Esophagus muscularis mucosa (tissue), 3 donors: ENCODE measurements at regions not wholly inside any gene's neighbourhood (a gene's known extent, or its start where the extent isn't known, plus 50 kb on each side); places are given as distances from the start of the nearest gene placed in this dataset.

ENCODE experiments used
- POLR2A ChIP-seq: fragments of 450-650 bp; IDR thresholded peaks from one replicate; pipeline ENCODE4 v1.6.1; 2017; ENCODE audit warnings: antibody characterized with exemption, moderate library complexity, mild to moderate bottlenecking, low read depth
- TF ChIP-seq, protein P1 (sequence below), 3 experiments: fragments of 200-600 bp in 2 of 3; fragments of 450-650 bp in 1 of 3; sonication (generic) in 2 of 3; IDR thresholded peaks; one replicate each; pipeline ENCODE4 v1.5.1; 2017 to 2019; ENCODE audit warnings: antibody characterized with exemption in 3 of 3, mild to moderate bottlenecking in 2 of 3, moderate library complexity in 1 of 3

DNA sequence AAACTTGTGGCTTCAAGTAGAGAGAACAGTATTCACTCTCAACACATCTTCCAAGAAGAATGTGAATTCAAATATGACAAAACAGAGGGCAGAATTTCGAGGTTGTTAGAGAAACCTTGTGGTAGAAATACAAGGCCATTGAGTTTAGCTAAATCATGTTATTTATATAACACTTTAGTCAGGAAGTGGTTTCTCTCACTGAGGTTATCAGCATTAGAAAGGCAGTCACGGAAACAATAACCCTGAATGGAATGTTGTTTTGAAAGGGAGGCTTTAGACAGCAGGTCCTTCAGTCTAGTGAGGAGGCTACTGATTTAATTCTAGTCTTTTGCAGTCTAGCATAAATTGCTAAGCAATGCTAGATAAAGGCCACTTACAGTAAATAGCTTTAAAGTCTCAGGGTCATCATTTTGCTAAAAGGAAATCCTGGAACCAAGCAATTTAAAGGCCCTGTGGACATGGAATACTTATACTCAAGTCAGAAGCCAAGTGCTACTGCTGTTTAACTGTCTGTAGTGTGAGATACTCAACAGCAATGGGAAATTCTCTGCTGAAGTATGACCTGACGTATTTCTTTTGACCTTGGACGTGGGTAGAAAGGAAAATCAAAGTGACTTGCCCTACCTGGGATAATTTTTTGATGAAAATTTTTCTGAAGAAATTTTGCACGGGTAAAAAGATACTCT lies 89.0 kb upstream of the CHODL start:
- TF ChIP-seq, protein P1, sequence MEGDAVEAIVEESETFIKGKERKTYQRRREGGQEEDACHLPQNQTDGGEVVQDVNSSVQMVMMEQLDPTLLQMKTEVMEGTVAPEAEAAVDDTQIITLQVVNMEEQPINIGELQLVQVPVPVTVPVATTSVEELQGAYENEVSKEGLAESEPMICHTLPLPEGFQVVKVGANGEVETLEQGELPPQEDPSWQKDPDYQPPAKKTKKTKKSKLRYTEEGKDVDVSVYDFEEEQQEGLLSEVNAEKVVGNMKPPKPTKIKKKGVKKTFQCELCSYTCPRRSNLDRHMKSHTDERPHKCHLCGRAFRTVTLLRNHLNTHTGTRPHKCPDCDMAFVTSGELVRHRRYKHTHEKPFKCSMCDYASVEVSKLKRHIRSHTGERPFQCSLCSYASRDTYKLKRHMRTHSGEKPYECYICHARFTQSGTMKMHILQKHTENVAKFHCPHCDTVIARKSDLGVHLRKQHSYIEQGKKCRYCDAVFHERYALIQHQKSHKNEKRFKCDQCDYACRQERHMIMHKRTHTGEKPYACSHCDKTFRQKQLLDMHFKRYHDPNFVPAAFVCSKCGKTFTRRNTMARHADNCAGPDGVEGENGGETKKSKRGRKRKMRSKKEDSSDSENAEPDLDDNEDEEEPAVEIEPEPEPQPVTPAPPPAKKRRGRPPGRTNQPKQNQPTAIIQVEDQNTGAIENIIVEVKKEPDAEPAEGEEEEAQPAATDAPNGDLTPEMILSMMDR (IDR thresholded peaks at IDR 0.05) = no peak
- TF ChIP-seq POLR2A = no peak
